Keratinocyte (primary cell): ENCODE measurements at regions not wholly inside any gene's neighbourhood (a gene's known extent, or its start where the extent isn't known, plus 50 kb on each side); places are given as distances from the start of the nearest gene placed in this dataset.

Experiments
- CTCF ChIP-seq, 3 experiments: IDR thresholded peaks in 1 of 3; conservative IDR thresholded peaks in 1 of 3; optimal IDR thresholded peaks in 1 of 3; 2 replicates in 2 of 3; 3 replicates in 1 of 3; pipeline versions ENCODE3 to v1.5.1; 2011; ENCODE audit warnings: low read length in 3 of 3, mild to moderate bottlenecking in 3 of 3, moderate library complexity in 2 of 3, control low read depth in 1 of 3, inconsistent platforms in 1 of 3; ENCODE audit not compliant: insufficient read depth in 2 of 3; ENCODE audit errors: extremely low read depth in 1 of 3
- EZH2 ChIP-seq: IDR thresholded peaks from one replicate; pipeline ENCODE4 v1.6.1; 2012; ENCODE audit warnings: inconsistent platforms, mild to moderate bottlenecking, low read length, moderate library complexity

GRCh38 chr5:37929791-37930190 is 90.0 kb upstream of the GDNF start:
- no peak for TF ChIP-seq CTCF (optimal IDR thresholded peaks at IDR 0.05 in 1 of 3, IDR thresholded peaks at IDR 0.05 in 1 of 3, conservative IDR thresholded peaks at IDR 0.05 in 1 of 3; ENCODE audit: extremely low read depth in 1 of 3, insufficient read depth in 2 of 3, low read length in 3 of 3)
- no peak for TF ChIP-seq EZH2
